Mucosa of descending colon (tissue), 3 donors: ENCODE measurements at regions not wholly inside any gene's neighbourhood (a gene's known extent, or its start where the extent isn't known, plus 50 kb on each side); places are given as distances from the start of the nearest gene placed in this dataset.
A peak's percentile ranks its signal among the peaks of the same experiment; 100 is the strongest.

Experiments used
- ATAC-seq: fragments of 200-7000 bp; cut with Tn5 transposase; one replicate; pipeline ENCODE4 v1.9.1; 2020; ENCODE audit warnings: mild to moderate bottlenecking, moderate library complexity
- DNase-seq, 3 donors: peaks; one replicate each; pipeline ENCODE4 v3.0.0-alpha.2; 2020
- H3K36me3 ChIP-seq: fragments of 200-600 bp; one replicate; pipeline ENCODE4 v1.8.0; 2021; ENCODE audit warnings: low read depth, mild to moderate bottlenecking
- H3K4me1 ChIP-seq: fragments of 200-600 bp; one replicate; pipeline ENCODE4 v1.8.0; 2021; ENCODE audit warnings: low read depth, mild to moderate bottlenecking
- H3K4me3 ChIP-seq: fragments of 200-600 bp; one replicate; pipeline ENCODE4 v1.8.0; 2021; ENCODE audit warnings: mild to moderate bottlenecking
- H3K9me3 ChIP-seq: fragments of 200-600 bp; one replicate; pipeline ENCODE4 v1.8.0; 2021; ENCODE audit warnings: mild to moderate bottlenecking
- CTCF ChIP-seq: fragments of 200-600 bp; IDR thresholded peaks from one replicate; pipeline ENCODE4 v1.8.0; 2022; ENCODE audit warnings: antibody characterized with exemption, mild to moderate bottlenecking
- intact Hi-C, 2 donors: fragments of 100-400 bp; cut with DNase I in 1 of 2; cut with micrococcal nuclease in 1 of 2; formaldehyde crosslinking; loops; one replicate each; pipeline versions ENCODE4 v1.11.0 to v1.11.1; 2022; cut with DNase I, micrococcal nuclease
- donor health status: DM: no; HTN: no; CAD: no; lungs with moderate emphysema.
- donor health status: DM: no; HTN: no; CAD: no.
- donor health status: DM: no; HTN: yes; CAD: no.

DNA sequence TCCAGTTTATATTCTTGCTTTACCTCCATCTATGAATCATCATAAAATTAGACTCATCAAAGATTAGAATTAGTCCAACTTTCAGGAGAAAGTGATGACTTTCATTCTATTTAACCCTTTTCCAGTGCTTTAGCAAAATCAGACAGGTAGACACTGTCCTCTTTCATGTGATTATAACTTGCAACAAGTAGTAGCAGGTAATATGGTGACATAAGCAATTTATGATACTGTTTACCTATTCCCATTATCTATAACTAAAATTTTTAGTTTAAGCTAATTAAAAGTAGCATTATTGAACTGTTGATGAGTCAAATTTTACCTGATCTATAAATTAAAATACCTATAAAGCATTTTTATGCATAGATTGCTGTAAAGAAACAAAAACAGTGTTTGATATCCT, 351.6 kb downstream of the SEC23A start:
- intact Hi-C loops = no loop called here
- no peaks in the 10 kb centered on the region for H3K4me1 ChIP-seq

GRCh38 chr14:38749936-38750335, 353.1 kb downstream of the SEC23A start:
- no peak overlapping the region for H3K4me3 ChIP-seq
- H3K36me3 ChIP-seq = no peaks in the 10 kb centered on the region
- ATAC-seq (peak; percentile 54), DNase-seq (no peak)
- no peaks in the 10 kb centered on the region for H3K4me1 ChIP-seq
- TF ChIP-seq CTCF = no peak
- intact Hi-C loops = no loop called here
- no peaks in the 10 kb centered on the region for H3K9me3 ChIP-seq

More for the DNA sequence above, 351.6 kb downstream of the SEC23A start:
- Histone ChIP-seq H3K4me3 (no peak overlapping the region), H3K36me3 (no peaks in the 10 kb centered on the region), H3K9me3 (no peaks in the 10 kb centered on the region)
- no peak for ATAC-seq
- DNase-seq = no peak
- no peak for TF ChIP-seq CTCF

DNA sequence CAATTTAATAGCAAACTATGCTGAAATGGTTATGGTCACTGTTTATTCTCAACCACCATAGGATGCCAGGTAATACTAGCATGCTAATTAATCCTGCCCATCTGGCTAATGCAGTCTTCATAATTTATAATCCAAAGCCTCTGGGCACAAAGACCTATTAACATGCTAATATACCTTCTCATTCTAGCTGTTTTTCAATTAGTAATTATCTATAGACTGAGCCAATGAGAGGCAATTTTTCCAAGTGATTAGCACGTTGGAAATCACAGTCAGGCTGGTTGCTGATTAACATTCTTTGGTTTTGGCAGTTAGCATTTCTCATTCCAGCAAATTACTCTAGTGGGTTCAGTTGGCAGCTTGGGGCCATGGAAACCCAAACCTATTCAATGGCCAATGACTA, 357.2 kb downstream of the SEC23A start:
- no peak overlapping the region for H3K4me3 ChIP-seq
- H3K9me3 ChIP-seq = no peaks in the 10 kb centered on the region
- H3K36me3 ChIP-seq = no peaks in the 10 kb centered on the region
- intact Hi-C loops = no loop called here
- no peak for ATAC-seq
- no peaks in the 10 kb centered on the region for H3K4me1 ChIP-seq
- DNase-seq = no peak
- TF ChIP-seq CTCF = no peak

DNA sequence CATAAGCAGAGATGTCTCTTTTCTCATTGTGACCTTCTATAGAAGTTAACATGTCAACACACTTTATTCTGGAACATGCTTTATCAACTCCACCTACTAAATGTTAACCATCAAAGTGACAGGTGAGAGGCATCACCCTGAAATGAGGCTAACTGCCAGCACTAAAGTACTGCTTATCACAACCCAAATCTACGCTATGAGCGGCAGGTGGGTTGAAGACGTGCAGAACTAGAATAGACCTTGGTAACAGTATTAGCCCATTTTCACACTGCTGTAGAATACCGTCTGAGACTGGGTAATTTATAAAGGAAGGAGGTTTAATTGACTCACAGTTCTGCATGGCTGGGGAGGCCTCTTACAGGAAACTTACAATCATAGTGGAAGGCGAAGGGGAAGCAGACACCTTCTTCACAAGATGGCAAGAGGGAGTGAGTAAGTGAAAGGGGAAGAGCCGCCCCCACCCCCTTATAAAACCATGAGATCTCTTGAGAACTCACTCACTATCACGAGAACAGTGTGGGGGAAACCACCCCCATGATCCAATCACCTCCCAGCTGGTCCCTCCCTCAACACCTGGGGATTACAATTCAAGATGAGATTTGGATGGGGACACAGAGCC, 359.0 kb downstream of the SEC23A start:
- ATAC-seq = no peak

GRCh38 chr14:38737686-38738407, 365.2 kb downstream of the SEC23A start:
- intact Hi-C loops = no loop called here
- Histone ChIP-seq H3K36me3 (no peaks in the 10 kb centered on the region), H3K4me3 (no peak overlapping the region), H3K9me3 (no peaks in the 10 kb centered on the region), H3K4me1 (no peaks in the 10 kb centered on the region)
- no peak for TF ChIP-seq CTCF
- ATAC-seq = no peak
- no peak for DNase-seq

More for the DNA sequence above, 359.0 kb downstream of the SEC23A start:
- Histone ChIP-seq H3K4me1 (no peaks in the 10 kb centered on the region), H3K9me3 (no peaks in the 10 kb centered on the region), H3K4me3 (no peak overlapping the region), H3K36me3 (no peaks in the 10 kb centered on the region)
- DNase-seq = no peak
- no peak for TF ChIP-seq CTCF
- intact Hi-C loops = no loop called here
